ENCODE measurements at regions not wholly inside any gene's neighbourhood (a gene's known extent, or its start where the extent isn't known, plus 50 kb on each side); places are given as distances from the start of the nearest gene placed in this dataset.

DNA sequence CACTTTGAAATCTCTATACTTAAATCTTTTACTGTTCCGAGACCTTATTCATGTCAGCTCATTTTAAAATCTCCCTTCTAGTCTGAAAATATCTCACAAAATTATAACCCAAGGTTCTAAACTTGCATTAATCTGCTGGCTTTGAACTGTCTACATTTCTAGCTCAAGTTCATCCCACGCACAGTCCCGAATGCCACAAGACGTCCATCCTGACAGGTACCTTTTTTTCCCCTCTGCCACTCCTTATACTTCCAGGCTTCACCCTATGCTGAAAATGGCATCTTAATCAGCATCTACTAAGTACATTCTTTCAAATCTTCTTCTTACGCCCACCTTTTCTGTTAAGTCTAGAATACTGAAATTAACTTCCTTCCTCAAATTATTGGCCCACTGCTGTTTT is 259.2 kb upstream of the GALNTL6 start:
- TF ChIP-seq, protein P1, sequence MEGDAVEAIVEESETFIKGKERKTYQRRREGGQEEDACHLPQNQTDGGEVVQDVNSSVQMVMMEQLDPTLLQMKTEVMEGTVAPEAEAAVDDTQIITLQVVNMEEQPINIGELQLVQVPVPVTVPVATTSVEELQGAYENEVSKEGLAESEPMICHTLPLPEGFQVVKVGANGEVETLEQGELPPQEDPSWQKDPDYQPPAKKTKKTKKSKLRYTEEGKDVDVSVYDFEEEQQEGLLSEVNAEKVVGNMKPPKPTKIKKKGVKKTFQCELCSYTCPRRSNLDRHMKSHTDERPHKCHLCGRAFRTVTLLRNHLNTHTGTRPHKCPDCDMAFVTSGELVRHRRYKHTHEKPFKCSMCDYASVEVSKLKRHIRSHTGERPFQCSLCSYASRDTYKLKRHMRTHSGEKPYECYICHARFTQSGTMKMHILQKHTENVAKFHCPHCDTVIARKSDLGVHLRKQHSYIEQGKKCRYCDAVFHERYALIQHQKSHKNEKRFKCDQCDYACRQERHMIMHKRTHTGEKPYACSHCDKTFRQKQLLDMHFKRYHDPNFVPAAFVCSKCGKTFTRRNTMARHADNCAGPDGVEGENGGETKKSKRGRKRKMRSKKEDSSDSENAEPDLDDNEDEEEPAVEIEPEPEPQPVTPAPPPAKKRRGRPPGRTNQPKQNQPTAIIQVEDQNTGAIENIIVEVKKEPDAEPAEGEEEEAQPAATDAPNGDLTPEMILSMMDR (IDR thresholded peaks at IDR 0.05) = no peak
- no peak for TF ChIP-seq POLR2A (IDR thresholded peaks at IDR 0.05)

Data from esophagus squamous epithelium (tissue), 4 donors.